Karpas-422 (cell line): ENCODE measurements at regions not wholly inside any gene's neighbourhood (a gene's known extent, or its start where the extent isn't known, plus 50 kb on each side); places are given as distances from the start of the nearest gene placed in this dataset.
"Not testable (repeated sequence)": the region's sequence is repeated elsewhere in the genome, so short reads cannot be mapped to it uniquely, and the experiment has no call there.

ENCODE experiments used
- DNase-seq: peaks from one replicate; pipeline ENCODE4 v3.0.0-alpha.2; 2015
- H2AFZ ChIP-seq: fragments of 200-600 bp; sonication (generic); 2 replicates; pipeline ENCODE4 v1.6.1; 2014; ENCODE audit warnings: antibody characterized with exemption, low read length, mixed read lengths
- H3K27ac ChIP-seq: fragments of 200-600 bp; sonication (generic); 2 replicates; pipeline ENCODE4 v1.5.1; 2014; ENCODE audit warnings: mild to moderate bottlenecking, low read length, moderate library complexity
- H3K27me3 ChIP-seq: fragments of 200-600 bp; sonication (generic); 2 replicates; pipeline ENCODE4 v1.6.1; 2014; ENCODE audit warnings: low read length, mixed read lengths
- H3K36me3 ChIP-seq: fragments of 200-600 bp; sonication (generic); 2 replicates; pipeline ENCODE4 v1.6.1; 2014; ENCODE audit warnings: low read length, mixed read lengths; ENCODE audit not compliant: insufficient read depth
- H3K4me1 ChIP-seq: fragments of 200-600 bp; sonication (generic); 2 replicates; pipeline ENCODE4 v1.6.1; 2014; ENCODE audit warnings: mild to moderate bottlenecking, low read length, mixed read lengths
- H3K4me2 ChIP-seq: fragments of 200-600 bp; sonication (generic); 2 replicates; pipeline ENCODE4 v1.6.1; 2014; ENCODE audit warnings: low read length, low read depth, mild to moderate bottlenecking; ENCODE audit not compliant: poor library complexity, severe bottlenecking
- H3K4me3 ChIP-seq: fragments of 200-600 bp; sonication (generic); 2 replicates; pipeline ENCODE4 v1.5.1; 2014; ENCODE audit warnings: mild to moderate bottlenecking, antibody characterized with exemption, low read length, mixed read lengths
- H3K79me2 ChIP-seq: fragments of 200-600 bp; sonication (generic); 2 replicates; pipeline ENCODE4 v1.6.1; 2014; ENCODE audit warnings: mild to moderate bottlenecking, low read length, mixed read lengths
- H3K9ac ChIP-seq: fragments of 200-600 bp; sonication (generic); 2 replicates; pipeline ENCODE4 v1.6.0; 2014; ENCODE audit warnings: low read length
- H3K9me2 ChIP-seq: fragments of 200-600 bp; sonication (generic), shearing (Covaris generic); replicated peaks from 2 replicates; pipeline ENCODE4 v1.6.0; 2014; ENCODE audit warnings: mild to moderate bottlenecking, low read length, moderate library complexity; ENCODE audit not compliant: insufficient read depth
- H3K9me3 ChIP-seq: fragments of 300-700, 200-600 bp; sonication (generic); 2 replicates; pipeline ENCODE4 v1.6.1; 2014; ENCODE audit warnings: low read length, mixed read lengths
- H4K20me1 ChIP-seq: fragments of 200-600 bp; sonication (generic); 2 replicates; pipeline ENCODE4 v1.6.1; 2014; ENCODE audit warnings: mild to moderate bottlenecking, antibody characterized with exemption, low read length, low read depth; ENCODE audit not compliant: insufficient read depth

GRCh38 chr2:239646184-239646583 lies 245.4 kb upstream of the HDAC4 start:
- Histone ChIP-seq H3K27me3 (no peaks in the 10 kb centered on the region), H3K27ac (no peak overlapping the region), H3K4me2 (no peak overlapping the region), H3K9ac (no peak overlapping the region), H4K20me1 (no peaks in the 10 kb centered on the region), H3K9me2 (no peaks in the 10 kb centered on the region), H3K4me3 (no peak overlapping the region), H3K4me1 (no peaks in the 10 kb centered on the region), H3K79me2 (no peaks in the 10 kb centered on the region), H2AFZ (no peak overlapping the region), H3K9me3 (peaks cover 9% of the 10 kb centered on the region), H3K36me3 (no peaks in the 10 kb centered on the region)
- no peak for DNase-seq

GRCh38 chr2:239644594-239644993 lies 243.8 kb upstream of the HDAC4 start:
- H3K9me3 ChIP-seq, H3K9me2 ChIP-seq, H3K4me1 ChIP-seq, H2AFZ ChIP-seq, H3K9ac ChIP-seq, H4K20me1 ChIP-seq, H3K27ac ChIP-seq, H3K4me3 ChIP-seq, DNase-seq, H3K36me3 ChIP-seq, H3K4me2 ChIP-seq, H3K79me2 ChIP-seq, H3K27me3 ChIP-seq: not testable (repeated sequence)

GRCh38 chr2:239644011-239644410 lies 243.2 kb upstream of the HDAC4 start:
- peaks cover 9% of the 10 kb centered on the region for H3K9me3 ChIP-seq
- H3K4me3 ChIP-seq: no peak overlapping the region
- no peaks in the 10 kb centered on the region for H3K27me3 ChIP-seq
- no peak overlapping the region for H2AFZ ChIP-seq
- H3K36me3 ChIP-seq: no peaks in the 10 kb centered on the region
- no peaks in the 10 kb centered on the region for H4K20me1 ChIP-seq
- H3K9ac ChIP-seq: no peak overlapping the region
- H3K9me2 ChIP-seq: no peaks in the 10 kb centered on the region
- no peaks in the 10 kb centered on the region for H3K4me1 ChIP-seq
- no peak overlapping the region for H3K4me2 ChIP-seq
- no peak overlapping the region for H3K27ac ChIP-seq
- DNase-seq: no peak
- H3K79me2 ChIP-seq: no peaks in the 10 kb centered on the region

GRCh38 chr2:239642406-239643004 lies 241.7 kb upstream of the HDAC4 start:
- H3K9me3 ChIP-seq: peaks cover 9% of the 10 kb centered on the region
- DNase-seq: no peak
- no peaks in the 10 kb centered on the region for H3K27me3 ChIP-seq
- no peak overlapping the region for H3K4me3 ChIP-seq
- no peaks in the 10 kb centered on the region for H3K79me2 ChIP-seq
- H3K9me2 ChIP-seq: no peaks in the 10 kb centered on the region
- H3K4me2 ChIP-seq: no peak overlapping the region
- no peaks in the 10 kb centered on the region for H3K36me3 ChIP-seq
- H3K27ac ChIP-seq: no peak overlapping the region
- H4K20me1 ChIP-seq: no peaks in the 10 kb centered on the region
- H3K9ac ChIP-seq: no peak overlapping the region
- H3K4me1 ChIP-seq: no peaks in the 10 kb centered on the region
- no peak overlapping the region for H2AFZ ChIP-seq

GRCh38 chr2:239641904-239642303 lies 241.1 kb upstream of the HDAC4 start:
- not testable (repeated sequence) for H3K4me1 ChIP-seq, H4K20me1 ChIP-seq, H3K9me2 ChIP-seq, H3K9ac ChIP-seq, H2AFZ ChIP-seq, H3K9me3 ChIP-seq, H3K36me3 ChIP-seq, H3K27me3 ChIP-seq, H3K27ac ChIP-seq, H3K4me3 ChIP-seq, H3K4me2 ChIP-seq, DNase-seq, H3K79me2 ChIP-seq

GRCh38 chr2:239640676-239641578 lies 240.1 kb upstream of the HDAC4 start:
- Histone ChIP-seq H3K27me3 (no peaks in the 10 kb centered on the region), H3K4me2 (no peak overlapping the region), H3K9me2 (no peaks in the 10 kb centered on the region), H3K36me3 (no peaks in the 10 kb centered on the region), H3K9ac (no peak overlapping the region), H3K9me3 (peaks cover 9% of the 10 kb centered on the region), H3K4me1 (no peaks in the 10 kb centered on the region), H3K4me3 (no peak overlapping the region), H4K20me1 (no peaks in the 10 kb centered on the region), H3K79me2 (no peaks in the 10 kb centered on the region), H2AFZ (no peak overlapping the region), H3K27ac (no peak overlapping the region)
- DNase-seq: no peak

GRCh38 chr2:239640210-239640609 lies 239.4 kb upstream of the HDAC4 start:
- Histone ChIP-seq H3K4me2 (no peak overlapping the region), H3K9ac (no peak overlapping the region), H3K36me3 (no peaks in the 10 kb centered on the region), H3K4me3 (no peak overlapping the region), H3K27ac (no peak overlapping the region), H3K9me3 (peaks cover 9% of the 10 kb centered on the region), H4K20me1 (no peaks in the 10 kb centered on the region), H3K27me3 (no peaks in the 10 kb centered on the region), H3K79me2 (no peaks in the 10 kb centered on the region), H3K4me1 (no peaks in the 10 kb centered on the region), H2AFZ (no peak overlapping the region), H3K9me2 (no peaks in the 10 kb centered on the region)
- DNase-seq: no peak

GRCh38 chr2:239639421-239640185 lies 238.8 kb upstream of the HDAC4 start:
- DNase-seq: no peak
- Histone ChIP-seq H3K9ac (no peak overlapping the region), H3K9me3 (peaks cover 9% of the 10 kb centered on the region), H3K4me2 (no peak overlapping the region), H3K4me3 (no peak overlapping the region), H3K4me1 (no peaks in the 10 kb centered on the region), H3K27ac (no peak overlapping the region), H3K79me2 (no peaks in the 10 kb centered on the region), H3K36me3 (no peaks in the 10 kb centered on the region), H2AFZ (no peak overlapping the region), H4K20me1 (no peaks in the 10 kb centered on the region), H3K9me2 (no peaks in the 10 kb centered on the region), H3K27me3 (no peaks in the 10 kb centered on the region)
